Keratinocyte (primary cell): ENCODE measurements at regions not wholly inside any gene's neighbourhood (a gene's known extent, or its start where the extent isn't known, plus 50 kb on each side); places are given as distances from the start of the nearest gene placed in this dataset.
"Not testable (repeated sequence)": the region's sequence is repeated elsewhere in the genome, so short reads cannot be mapped to it uniquely, and the experiment has no call there.

Experiments
- DNase-seq: peaks from one replicate; pipeline ENCODE4 v3.0.0-alpha.2; 2011; ENCODE audit warnings: low read depth, missing footprints, low spot score
- FAIRE-seq: peaks from 2 replicates; lab custom pipeline; 2011; peaks lifted over from hg19 to GRCh38; lab: Jason Lieb, UNC
- H2AFZ ChIP-seq: 2 replicates; pipeline ENCODE4 v1.6.0; 2012; ENCODE audit warnings: low read length, control low read depth, inconsistent platforms; ENCODE audit not compliant: control insufficient read depth
- H3K27ac ChIP-seq: 2 replicates; pipeline ENCODE4 v1.5.1; 2011; ENCODE audit warnings: low read length; ENCODE audit not compliant: control insufficient read depth, insufficient read depth
- H3K27me3 ChIP-seq: 3 replicates; pipeline ENCODE4 v1.6.0; 2011; ENCODE audit warnings: low read length; ENCODE audit not compliant: control insufficient read depth, insufficient read depth; ENCODE audit errors: extremely low read depth
- H3K36me3 ChIP-seq, 2 experiments: 2 replicates in 1 of 2; 3 replicates in 1 of 2; pipeline ENCODE4 v1.5.1; 2011; ENCODE audit warnings: low read length in 2 of 2, mild to moderate bottlenecking in 1 of 2; ENCODE audit not compliant: control insufficient read depth in 2 of 2, insufficient read depth in 2 of 2; ENCODE audit errors: extremely low read depth in 1 of 2
- H3K4me1 ChIP-seq: 3 replicates; pipeline ENCODE4 v1.5.1; 2011; ENCODE audit warnings: low read length; ENCODE audit not compliant: control insufficient read depth, insufficient read depth; ENCODE audit errors: extremely low read depth
- H3K4me2 ChIP-seq: 3 replicates; pipeline ENCODE4 v1.6.0; 2011; ENCODE audit warnings: low read depth, low read length; ENCODE audit not compliant: control insufficient read depth, insufficient read depth; ENCODE audit errors: extremely low read depth
- H3K4me3 ChIP-seq, 3 experiments: fragments of 200-600 bp in 1 of 3; sonication (generic) in 1 of 3; 2 replicates in 2 of 3; 3 replicates in 1 of 3; pipeline ENCODE4 v1.5.1; 2011 to 2016; ENCODE audit warnings: low read length in 3 of 3, mild to moderate bottlenecking in 3 of 3, control low read depth in 2 of 3, inconsistent platforms in 1 of 3, low read depth in 1 of 3, mixed read lengths in 1 of 3, mixed run types in 1 of 3, moderate library complexity in 1 of 3; ENCODE audit not compliant: control insufficient read depth in 2 of 3, insufficient read depth in 2 of 3; ENCODE audit errors: extremely low read depth in 1 of 3
- H3K79me2 ChIP-seq: 2 replicates; pipeline ENCODE4 v1.6.0; 2012; ENCODE audit warnings: low read length; ENCODE audit not compliant: control insufficient read depth, insufficient read depth
- H3K9ac ChIP-seq: 3 replicates; pipeline ENCODE4 v1.6.0; 2011; ENCODE audit warnings: low read length; ENCODE audit not compliant: control insufficient read depth, insufficient read depth; ENCODE audit errors: extremely low read depth
- H3K9me1 ChIP-seq: 3 replicates; pipeline ENCODE4 v1.6.0; 2011; ENCODE audit warnings: low read length; ENCODE audit not compliant: control insufficient read depth, insufficient read depth; ENCODE audit errors: extremely low read depth
- H3K9me3 ChIP-seq: 2 replicates; pipeline ENCODE4 v1.5.1; 2012; ENCODE audit warnings: low read depth, low read length; ENCODE audit not compliant: control insufficient read depth
- H4K20me1 ChIP-seq: 3 replicates; pipeline ENCODE4 v1.6.0; 2011; ENCODE audit warnings: low read length; ENCODE audit not compliant: control insufficient read depth, insufficient read depth; ENCODE audit errors: extremely low read depth
- EZH2 ChIP-seq: IDR thresholded peaks from one replicate; pipeline ENCODE4 v1.6.1; 2012; ENCODE audit warnings: inconsistent platforms, mild to moderate bottlenecking, low read length, moderate library complexity
- dilution Hi-C: fragments of 300-500 bp; cut with MboI; formaldehyde crosslinking; loops from one replicate; pipeline ENCODE4 v1.7.0; 2020; ENCODE audit warnings: low sequenced_read_pairs; ENCODE audit not compliant: extremely low pct_ligation_motif_present
- TF ChIP-seq, protein P1 (sequence below), 3 experiments: IDR thresholded peaks in 1 of 3; conservative IDR thresholded peaks in 1 of 3; optimal IDR thresholded peaks in 1 of 3; 2 replicates in 2 of 3; 3 replicates in 1 of 3; pipeline versions ENCODE3 to v1.5.1; 2011; ENCODE audit warnings: low read length in 3 of 3, mild to moderate bottlenecking in 3 of 3, moderate library complexity in 2 of 3, control low read depth in 1 of 3, inconsistent platforms in 1 of 3; ENCODE audit not compliant: insufficient read depth in 2 of 3; ENCODE audit errors: extremely low read depth in 1 of 3

DNA sequence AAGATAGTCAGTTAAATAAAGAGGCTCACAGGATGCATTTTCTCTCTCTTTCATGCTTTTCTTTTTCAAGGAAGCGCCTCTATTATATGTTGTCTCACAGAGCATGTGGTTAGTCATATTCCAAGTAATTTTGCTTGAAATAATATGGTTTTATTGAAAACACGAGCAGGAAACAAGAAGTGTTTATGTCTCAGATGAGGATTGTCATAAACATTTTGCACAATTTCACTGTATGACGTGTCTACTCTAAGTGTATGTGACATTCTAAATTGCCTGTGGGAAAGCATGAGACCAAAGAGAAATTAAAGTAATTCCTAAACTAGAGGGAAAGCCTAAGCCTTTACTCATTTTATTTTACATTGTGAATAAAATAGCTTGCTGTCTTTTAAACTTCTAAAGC, 818.6 kb downstream of the EPHA3 start:
- Histone ChIP-seq H3K4me3 (no peak overlapping the region), H3K9me3 (no peaks in the 10 kb centered on the region), H3K36me3 (no peaks in the 10 kb centered on the region), H4K20me1 (no peaks in the 10 kb centered on the region), H3K4me2 (no peak overlapping the region), H3K27ac (no peak overlapping the region), H3K9me1 (no peaks in the 10 kb centered on the region), H3K27me3 (no peaks in the 10 kb centered on the region), H3K79me2 (no peaks in the 10 kb centered on the region), H3K9ac (no peak overlapping the region), H3K4me1 (no peaks in the 10 kb centered on the region), H2AFZ (no peak overlapping the region)
- no peak for DNase-seq
- dilution Hi-C loops, result no loop called here
- no peak for FAIRE-seq
- no peak for TF ChIP-seq EZH2
- TF ChIP-seq, protein P1, sequence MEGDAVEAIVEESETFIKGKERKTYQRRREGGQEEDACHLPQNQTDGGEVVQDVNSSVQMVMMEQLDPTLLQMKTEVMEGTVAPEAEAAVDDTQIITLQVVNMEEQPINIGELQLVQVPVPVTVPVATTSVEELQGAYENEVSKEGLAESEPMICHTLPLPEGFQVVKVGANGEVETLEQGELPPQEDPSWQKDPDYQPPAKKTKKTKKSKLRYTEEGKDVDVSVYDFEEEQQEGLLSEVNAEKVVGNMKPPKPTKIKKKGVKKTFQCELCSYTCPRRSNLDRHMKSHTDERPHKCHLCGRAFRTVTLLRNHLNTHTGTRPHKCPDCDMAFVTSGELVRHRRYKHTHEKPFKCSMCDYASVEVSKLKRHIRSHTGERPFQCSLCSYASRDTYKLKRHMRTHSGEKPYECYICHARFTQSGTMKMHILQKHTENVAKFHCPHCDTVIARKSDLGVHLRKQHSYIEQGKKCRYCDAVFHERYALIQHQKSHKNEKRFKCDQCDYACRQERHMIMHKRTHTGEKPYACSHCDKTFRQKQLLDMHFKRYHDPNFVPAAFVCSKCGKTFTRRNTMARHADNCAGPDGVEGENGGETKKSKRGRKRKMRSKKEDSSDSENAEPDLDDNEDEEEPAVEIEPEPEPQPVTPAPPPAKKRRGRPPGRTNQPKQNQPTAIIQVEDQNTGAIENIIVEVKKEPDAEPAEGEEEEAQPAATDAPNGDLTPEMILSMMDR (optimal IDR thresholded peaks at IDR 0.05 in 1 of 3, IDR thresholded peaks at IDR 0.05 in 1 of 3, conservative IDR thresholded peaks at IDR 0.05 in 1 of 3; ENCODE audit: extremely low read depth in 1 of 3, insufficient read depth in 2 of 3, low read length in 3 of 3), result no peak

DNA sequence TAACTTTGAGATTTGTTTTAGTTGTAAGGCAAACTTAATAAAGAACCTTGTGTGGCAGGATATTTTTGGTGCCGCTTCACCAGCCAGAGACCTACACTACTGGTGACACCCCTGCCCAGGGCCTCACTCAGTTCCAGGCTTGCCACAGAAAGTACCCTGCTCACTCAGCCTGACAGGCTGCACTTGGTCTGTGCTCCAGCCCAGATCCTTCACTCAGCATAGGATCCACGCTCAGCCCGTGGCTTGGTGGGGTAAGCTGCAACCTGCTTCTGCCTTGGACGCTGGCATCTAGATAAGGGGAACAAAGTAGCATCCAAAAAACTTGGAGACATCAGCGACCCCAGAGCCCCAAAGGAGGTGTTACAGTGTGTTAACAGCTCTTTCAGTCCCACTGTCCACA, 825.5 kb downstream of the EPHA3 start:
- no peaks in the 10 kb centered on the region for H3K27me3 ChIP-seq
- FAIRE-seq (no peak), DNase-seq (no peak)
- H3K4me3 ChIP-seq, result no peak overlapping the region
- H3K9ac ChIP-seq, result no peak overlapping the region
- TF ChIP-seq, protein P1 (optimal IDR thresholded peaks at IDR 0.05 in 1 of 3, IDR thresholded peaks at IDR 0.05 in 1 of 3, conservative IDR thresholded peaks at IDR 0.05 in 1 of 3; ENCODE audit: extremely low read depth in 1 of 3, insufficient read depth in 2 of 3, low read length in 3 of 3), result no peak
- TF ChIP-seq EZH2, result no peak
- dilution Hi-C loops, result no loop called here
- H3K4me2 ChIP-seq, result no peak overlapping the region
- no peak overlapping the region for H2AFZ ChIP-seq
- H3K79me2 ChIP-seq, result no peaks in the 10 kb centered on the region
- H3K27ac ChIP-seq, result no peak overlapping the region
- H3K4me1 ChIP-seq, result no peaks in the 10 kb centered on the region
- H3K9me3 ChIP-seq, result no peaks in the 10 kb centered on the region
- H4K20me1 ChIP-seq, result no peaks in the 10 kb centered on the region
- H3K36me3 ChIP-seq, result no peaks in the 10 kb centered on the region
- H3K9me1 ChIP-seq, result no peaks in the 10 kb centered on the region

DNA sequence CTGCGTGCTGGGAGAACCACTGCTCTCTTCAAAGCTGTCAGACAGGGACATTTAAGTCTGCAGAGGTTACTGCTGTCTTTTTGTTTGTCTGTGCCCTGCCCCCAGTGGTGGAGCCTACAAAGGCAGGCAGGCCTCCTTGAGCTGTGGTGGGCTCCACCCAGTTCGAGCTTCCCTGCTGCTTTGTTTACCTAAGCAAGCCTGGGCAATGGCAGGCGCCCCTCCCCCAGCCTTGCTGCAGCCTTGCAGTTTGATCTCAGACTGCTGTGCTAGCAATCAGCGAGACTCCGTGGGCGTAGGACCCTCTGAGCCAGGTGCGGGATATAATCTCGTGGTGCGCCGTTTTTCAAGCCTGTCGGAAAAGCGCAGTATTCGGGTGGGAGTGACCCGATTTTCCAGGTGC, 837.0 kb downstream of the EPHA3 start:
- H4K20me1 ChIP-seq, H3K9ac ChIP-seq, H2AFZ ChIP-seq, H3K4me3 ChIP-seq, H3K4me2 ChIP-seq, H3K4me1 ChIP-seq, H3K27me3 ChIP-seq, H3K79me2 ChIP-seq, H3K27ac ChIP-seq, H3K9me1 ChIP-seq, H3K36me3 ChIP-seq, DNase-seq, H3K9me3 ChIP-seq, FAIRE-seq, dilution Hi-C loops: not testable (repeated sequence)
